Endodermal cell (in vitro differentiated cells): ENCODE measurements at regions not wholly inside any gene's neighbourhood (a gene's known extent, or its start where the extent isn't known, plus 50 kb on each side); places are given as distances from the start of the nearest gene placed in this dataset.

Experiments
- DNase-seq: peaks from one replicate; pipeline ENCODE4 v3.0.0-alpha.2; 2017
- H3K27ac ChIP-seq: 2 replicates; pipeline ENCODE4 v1.5.1; 2013; ENCODE audit warnings: mild to moderate bottlenecking, low read depth, low read length, moderate library complexity
- H3K27me3 ChIP-seq: 2 replicates; pipeline ENCODE4 v1.6.1; 2013; ENCODE audit warnings: mild to moderate bottlenecking, low read length, moderate library complexity; ENCODE audit not compliant: insufficient read depth, control insufficient read depth, poor library complexity, severe bottlenecking
- H3K36me3 ChIP-seq: 2 replicates; pipeline ENCODE4 v1.7.0; 2013; ENCODE audit warnings: mild to moderate bottlenecking, low read length, moderate library complexity; ENCODE audit not compliant: control insufficient read depth, insufficient read depth
- H3K4me1 ChIP-seq: one replicate; pipeline ENCODE4 v1.7.0; 2013; ENCODE audit warnings: low read length; ENCODE audit not compliant: control insufficient read depth, insufficient read depth
- H3K4me3 ChIP-seq: 2 replicates; pipeline ENCODE4 v1.5.1; 2013; ENCODE audit warnings: mild to moderate bottlenecking, low read length, moderate library complexity
- H3K9ac ChIP-seq: 2 replicates; pipeline ENCODE4 v1.6.1; 2013; ENCODE audit warnings: mild to moderate bottlenecking, low read length, moderate library complexity; ENCODE audit not compliant: poor library complexity, severe bottlenecking; ENCODE audit errors: extremely low read depth
- H3K9me3 ChIP-seq: 2 replicates; pipeline ENCODE4 v1.6.1; 2013; ENCODE audit warnings: mild to moderate bottlenecking, low read length, moderate library complexity; ENCODE audit not compliant: control insufficient read depth
- H3K27ac Mint-ChIP-seq: 2 replicates; pipeline ENCODE4 v1.8.0; 2020; ENCODE audit warnings: mixed read lengths
- H3K27me3 Mint-ChIP-seq: 2 replicates; pipeline ENCODE4 v1.8.0; 2021; ENCODE audit warnings: mild to moderate bottlenecking, mixed read lengths; ENCODE audit not compliant: insufficient read depth
- H3K36me3 Mint-ChIP-seq: 2 replicates; pipeline ENCODE4 v1.8.0; 2020; ENCODE audit warnings: low read depth, mixed read lengths
- H3K4me1 Mint-ChIP-seq: 2 replicates; pipeline ENCODE4 v1.8.0; 2020; ENCODE audit warnings: mixed read lengths
- H3K4me3 Mint-ChIP-seq: 2 replicates; pipeline ENCODE4 v1.8.0; 2020; ENCODE audit warnings: mild to moderate bottlenecking, moderate library complexity, mixed read lengths
- H3K9me3 Mint-ChIP-seq: 2 replicates; pipeline ENCODE4 v1.8.0; 2020; ENCODE audit warnings: mild to moderate bottlenecking, mixed read lengths
- CTCF ChIP-seq: fragments of 200-600 bp; sonication (generic); conservative IDR thresholded peaks from 2 replicates; pipeline ENCODE4 v1.5.0; 2021; ENCODE audit warnings: antibody characterized with exemption, mild to moderate bottlenecking
- WGBS, 2 experiments: methylation state at CpG; one replicate each; pipeline versions ENCODE4 v1.1.5 to v1.1.7; 2013; ENCODE audit warnings: missing lambda C conversion rate in 2 of 2, mixed read lengths in 1 of 2; ENCODE audit not compliant: insufficient coverage in 1 of 2, insufficient read length in 1 of 2; 5-methylcytosine and 5-hydroxymethylcytosine counted together

GRCh38 chr3:154981201-154981600, 98.9 kb upstream of the MME start:
- H3K27me3 Mint-ChIP-seq, result no peaks in the 10 kb centered on the region
- Histone ChIP-seq H3K36me3 (no peaks in the 10 kb centered on the region), H3K27me3 (no peaks in the 10 kb centered on the region), H3K9ac (no peak overlapping the region), H3K9me3 (no peaks in the 10 kb centered on the region), H3K4me1 (no peaks in the 10 kb centered on the region), H3K4me3 (no peak overlapping the region), H3K27ac (no peak overlapping the region)
- H3K4me3 Mint-ChIP-seq, result no peak overlapping the region
- no peaks in the 10 kb centered on the region for H3K4me1 Mint-ChIP-seq
- DNase-seq, result no peak
- no peak overlapping the region for H3K27ac Mint-ChIP-seq
- H3K9me3 Mint-ChIP-seq, result peaks cover 11% of the 10 kb centered on the region
- TF ChIP-seq CTCF, result no peak
- no peaks in the 10 kb centered on the region for H3K36me3 Mint-ChIP-seq

GRCh38 chr3:154979331-154979730, 100.8 kb upstream of the MME start:
- Histone ChIP-seq H3K27ac (no peak overlapping the region), H3K4me3 (no peak overlapping the region), H3K9ac (no peak overlapping the region), H3K4me1 (no peaks in the 10 kb centered on the region), H3K27me3 (no peaks in the 10 kb centered on the region), H3K9me3 (no peaks in the 10 kb centered on the region), H3K36me3 (no peaks in the 10 kb centered on the region)
- no peak overlapping the region for H3K27ac Mint-ChIP-seq
- TF ChIP-seq CTCF, result no peak
- H3K9me3 Mint-ChIP-seq, result no peaks in the 10 kb centered on the region
- no peaks in the 10 kb centered on the region for H3K36me3 Mint-ChIP-seq
- no peaks in the 10 kb centered on the region for H3K27me3 Mint-ChIP-seq
- WGBS, 2 experiments, result 91% methylated on average over 4 of the region's 5 CpGs; no CpG with 5 or more reads in 1 of the 2 experiments
- H3K4me3 Mint-ChIP-seq, result no peak overlapping the region
- H3K4me1 Mint-ChIP-seq, result no peaks in the 10 kb centered on the region
- DNase-seq, result no peak

- H3K27me3 Mint-ChIP-seq, result no peaks in the 10 kb centered on the region
- H3K9me3 Mint-ChIP-seq, result no peaks in the 10 kb centered on the region
- no peak for TF ChIP-seq CTCF
- H3K4me1 Mint-ChIP-seq, result no peaks in the 10 kb centered on the region
- Histone ChIP-seq H3K27ac (no peak overlapping the region), H3K4me3 (no peak overlapping the region), H3K9ac (no peak overlapping the region), H3K4me1 (no peaks in the 10 kb centered on the region), H3K9me3 (no peaks in the 10 kb centered on the region), H3K36me3 (no peaks in the 10 kb centered on the region), H3K27me3 (no peaks in the 10 kb centered on the region)
- H3K4me3 Mint-ChIP-seq, result no peak overlapping the region
- WGBS, 2 experiments, result no CpG with 5 or more reads among the region's 1 CpG
- no peak for DNase-seq
- H3K27ac Mint-ChIP-seq, result no peak overlapping the region
- no peaks in the 10 kb centered on the region for H3K36me3 Mint-ChIP-seq
Measured at GRCh38 chr3:154977666-154978065, 102.5 kb upstream of the MME start.
